Hematopoietic multipotent progenitor cell treated with erythropoietin and hydrocortisone succinate and interleukin-3 and kit ligand, for 8 days (in vitro differentiated cells): ENCODE measurements at regions not wholly inside any gene's neighbourhood (a gene's known extent, or its start where the extent isn't known, plus 50 kb on each side); places are given as distances from the start of the nearest gene placed in this dataset.

Experiments
- DNase-seq: peaks from one replicate; pipeline ENCODE4 v3.0.0-alpha.2; 2015

- DNase-seq: no peak
These were observed 758.3 kb downstream of the HDGFL1 start for GRCh38 chr6:23327621-23328020.

GRCh38 chr6:23329086-23329485 lies 759.7 kb downstream of the HDGFL1 start:
- DNase-seq: no peak

GRCh38 chr6:23330632-23331031 lies 761.3 kb downstream of the HDGFL1 start:
- DNase-seq: no peak

GRCh38 chr6:23334360-23334759 lies 765.0 kb downstream of the HDGFL1 start:
- DNase-seq: no peak

- DNase-seq: no peak
These were observed 766.5 kb downstream of the HDGFL1 start for GRCh38 chr6:23335894-23336293.

- no peak for DNase-seq
These were observed 769.9 kb downstream of the HDGFL1 start for GRCh38 chr6:23339268-23339667.

- DNase-seq: no peak
These were observed 770.9 kb downstream of the HDGFL1 start for GRCh38 chr6:23340271-23340670.

- DNase-seq: no peak
These were observed 774.4 kb downstream of the HDGFL1 start for GRCh38 chr6:23343610-23344306.

- no peak for DNase-seq
These were observed 777.8 kb upstream of the NRSN1 start for GRCh38 chr6:23348185-23348584.

- DNase-seq: no peak
These were observed 776.4 kb upstream of the NRSN1 start for GRCh38 chr6:23349521-23350147.

- no peak for DNase-seq
These were observed 775.1 kb upstream of the NRSN1 start for GRCh38 chr6:23350752-23351453.

- no peak for DNase-seq
These were observed 772.0 kb upstream of the NRSN1 start for GRCh38 chr6:23354004-23354403.

- no peak for DNase-seq
These were observed 768.7 kb upstream of the NRSN1 start for GRCh38 chr6:23357185-23357766.

GRCh38 chr6:23365732-23366131 lies 760.3 kb upstream of the NRSN1 start:
- DNase-seq: no peak

- DNase-seq: no peak
These were observed 758.7 kb upstream of the NRSN1 start for GRCh38 chr6:23367311-23367710.

GRCh38 chr6:23368557-23368956 lies 757.5 kb upstream of the NRSN1 start:
- no peak for DNase-seq

- no peak for DNase-seq
These were observed 756.0 kb upstream of the NRSN1 start for GRCh38 chr6:23370051-23370450.

GRCh38 chr6:23371132-23371915 lies 754.7 kb upstream of the NRSN1 start:
- DNase-seq: no peak

GRCh38 chr6:23377830-23378229 lies 748.2 kb upstream of the NRSN1 start:
- DNase-seq: no peak

GRCh38 chr6:23380465-23380864 lies 745.5 kb upstream of the NRSN1 start:
- no peak for DNase-seq

- no peak for DNase-seq
These were observed 737.8 kb upstream of the NRSN1 start for GRCh38 chr6:23388086-23388783.

GRCh38 chr6:23389386-23389785 lies 736.6 kb upstream of the NRSN1 start:
- DNase-seq: no peak
